ENCODE measurements at regions not wholly inside any gene's neighbourhood (a gene's known extent, or its start where the extent isn't known, plus 50 kb on each side); places are given as distances from the start of the nearest gene placed in this dataset.

GRCh38 chr2:120923426-120923825 is 187.8 kb downstream of the GLI2 start:
- no peak for DNase-seq (ENCODE audit: low read depth)
- no peak overlapping the region for H3K4me3 ChIP-seq (ENCODE audit: low read depth, low read length)

GRCh38 chr2:120924924-120925323 is 189.3 kb downstream of the GLI2 start:
- DNase-seq (ENCODE audit: low read depth), result no peak
- no peak overlapping the region for H3K4me3 ChIP-seq (ENCODE audit: low read depth, low read length)

GRCh38 chr2:120926463-120927264 is 191.0 kb downstream of the GLI2 start:
- no peak overlapping the region for H3K4me3 ChIP-seq (ENCODE audit: low read depth, low read length)
- DNase-seq (ENCODE audit: low read depth), result no peak

- no peak overlapping the region for H3K4me3 ChIP-seq (ENCODE audit: low read depth, low read length)
- no peak for DNase-seq (ENCODE audit: low read depth)
These were observed 191.6 kb downstream of the GLI2 start for GRCh38 chr2:120927265-120927628.

GRCh38 chr2:120929829-120930228 is 194.2 kb downstream of the GLI2 start:
- H3K4me3 ChIP-seq (ENCODE audit: low read depth, low read length), result no peak overlapping the region
- DNase-seq (ENCODE audit: low read depth), result no peak

GRCh38 chr2:120930236-120930635 is 194.6 kb downstream of the GLI2 start:
- no peak overlapping the region for H3K4me3 ChIP-seq (ENCODE audit: low read depth, low read length)
- no peak for DNase-seq (ENCODE audit: low read depth)

- no peak overlapping the region for H3K4me3 ChIP-seq (ENCODE audit: low read depth, low read length)
- DNase-seq (ENCODE audit: low read depth), result no peak
These were observed 195.2 kb downstream of the GLI2 start for GRCh38 chr2:120930864-120931263.

GRCh38 chr2:120932472-120932871 is 196.8 kb downstream of the GLI2 start:
- H3K4me3 ChIP-seq (ENCODE audit: low read depth, low read length), result no peak overlapping the region
- DNase-seq (ENCODE audit: low read depth), result no peak

- DNase-seq (ENCODE audit: low read depth), result no peak
- no peak overlapping the region for H3K4me3 ChIP-seq (ENCODE audit: low read depth, low read length)
These were observed 197.2 kb downstream of the GLI2 start for GRCh38 chr2:120932881-120933280.

- H3K4me3 ChIP-seq (ENCODE audit: low read depth, low read length), result no peak overlapping the region
These were observed 198.3 kb downstream of the GLI2 start for GRCh38 chr2:120933693-120934573.

GRCh38 chr2:120934574-120935338 is 199.1 kb downstream of the GLI2 start:
- H3K4me3 ChIP-seq (ENCODE audit: low read depth, low read length), result no peak overlapping the region
- peak; percentile 67 for DNase-seq (ENCODE audit: low read depth)

More at GRCh38 chr2:120933693-120934573, 198.3 kb downstream of the GLI2 start:
- no peak for DNase-seq (ENCODE audit: low read depth)

GRCh38 chr2:120935339-120936313 is 200.0 kb downstream of the GLI2 start:
- DNase-seq (ENCODE audit: low read depth), result no peak
- H3K4me3 ChIP-seq (ENCODE audit: low read depth, low read length), result no peak overlapping the region

- no peak overlapping the region for H3K4me3 ChIP-seq (ENCODE audit: low read depth, low read length)
- no peak for DNase-seq (ENCODE audit: low read depth)
These were observed 201.0 kb downstream of the GLI2 start for GRCh38 chr2:120936476-120937334.

- peak; percentile 32 for DNase-seq (ENCODE audit: low read depth)
- no peak overlapping the region for H3K4me3 ChIP-seq (ENCODE audit: low read depth, low read length)
These were observed 202.0 kb downstream of the GLI2 start for GRCh38 chr2:120937686-120938044.

- DNase-seq (ENCODE audit: low read depth), result no peak
- no peak overlapping the region for H3K4me3 ChIP-seq (ENCODE audit: low read depth, low read length)
These were observed 202.5 kb downstream of the GLI2 start for GRCh38 chr2:120938045-120938771.

- DNase-seq (ENCODE audit: low read depth), result peak; percentile 84
- no peak overlapping the region for H3K4me3 ChIP-seq (ENCODE audit: low read depth, low read length)
These were observed 204.1 kb downstream of the GLI2 start for GRCh38 chr2:120939595-120940318.

- no peak for DNase-seq (ENCODE audit: low read depth)
- H3K4me3 ChIP-seq (ENCODE audit: low read depth, low read length), result no peak overlapping the region
These were observed 204.6 kb downstream of the GLI2 start for GRCh38 chr2:120940319-120940696.

Data from skeletal muscle cell (primary cell).